HS-5 (cell line): ENCODE measurements at regions not wholly inside any gene's neighbourhood (a gene's known extent, or its start where the extent isn't known, plus 50 kb on each side); places are given as distances from the start of the nearest gene placed in this dataset.
"Not testable (repeated sequence)": the region's sequence is repeated elsewhere in the genome, so short reads cannot be mapped to it uniquely, and the experiment has no call there.

Experiments used
- DNase-seq: peaks from one replicate; pipeline ENCODE4 v3.0.0-alpha.2; 2012; ENCODE audit warnings: low read depth

- DNase-seq = no peak
These were observed 1016.7 kb upstream of the LCORL start for GRCh38 chr4:19038231-19038630.

- no peak for DNase-seq
These were observed 1012.5 kb upstream of the LCORL start for GRCh38 chr4:19033816-19034733.

GRCh38 chr4:19030536-19030935 is 1009.0 kb upstream of the LCORL start:
- DNase-seq = no peak

GRCh38 chr4:19030048-19030447 is 1008.5 kb upstream of the LCORL start:
- DNase-seq = no peak

- DNase-seq = no peak
These were observed 1004.7 kb upstream of the LCORL start for GRCh38 chr4:19026281-19026680.

- no peak for DNase-seq
These were observed 1003.5 kb upstream of the LCORL start for GRCh38 chr4:19025031-19025430.

GRCh38 chr4:19024047-19024446 is 1002.5 kb upstream of the LCORL start:
- no peak for DNase-seq

- no peak for DNase-seq
These were observed 1000.1 kb upstream of the LCORL start for GRCh38 chr4:19021617-19022016.

- not testable (repeated sequence) for DNase-seq
These were observed 995.0 kb upstream of the LCORL start for GRCh38 chr4:19016550-19016949.

- DNase-seq = no peak
These were observed 993.0 kb upstream of the LCORL start for GRCh38 chr4:19014594-19014993.

GRCh38 chr4:19010761-19011160 is 989.2 kb upstream of the LCORL start:
- no peak for DNase-seq

- no peak for DNase-seq
These were observed 988.3 kb upstream of the LCORL start for GRCh38 chr4:19009881-19010280.

GRCh38 chr4:19005211-19005610 is 983.7 kb upstream of the LCORL start:
- peak; percentile 22 for DNase-seq

GRCh38 chr4:19002170-19002569 is 980.6 kb upstream of the LCORL start:
- DNase-seq = no peak

- DNase-seq = no peak
These were observed 978.0 kb upstream of the LCORL start for GRCh38 chr4:18999595-18999994.

- DNase-seq = no peak
These were observed 959.7 kb upstream of the LCORL start for GRCh38 chr4:18981234-18981615.

- DNase-seq = no peak
These were observed 959.1 kb upstream of the LCORL start for GRCh38 chr4:18980516-18981233.

GRCh38 chr4:18976884-18977283 is 955.3 kb upstream of the LCORL start:
- DNase-seq = no peak

- DNase-seq = no peak
These were observed 954.6 kb upstream of the LCORL start for GRCh38 chr4:18975916-18976808.

GRCh38 chr4:18973296-18973695 is 951.7 kb upstream of the LCORL start:
- no peak for DNase-seq

GRCh38 chr4:18961879-18962278 is 940.3 kb upstream of the LCORL start:
- DNase-seq = no peak

- DNase-seq = no peak
These were observed 939.7 kb upstream of the LCORL start for GRCh38 chr4:18961266-18961665.
